Upper lobe of left lung (tissue), 4 donors: ENCODE measurements at regions not wholly inside any gene's neighbourhood (a gene's known extent, or its start where the extent isn't known, plus 50 kb on each side); places are given as distances from the start of the nearest gene placed in this dataset.

Experiments
- EP300 ChIP-seq, 4 donors: sonication (generic); formaldehyde crosslinking; IDR thresholded peaks; one replicate each; pipeline ENCODE4 v1.5.1; 2017; ENCODE audit warnings: antibody characterized with exemption in 4 of 4, control low read depth in 2 of 4
- POLR2A ChIP-seq, 4 donors: fragments of 450-650 bp; IDR thresholded peaks; one replicate each; pipeline ENCODE4 v1.5.1; 2016 to 2017; ENCODE audit warnings: antibody characterized with exemption in 4 of 4, mild to moderate bottlenecking in 2 of 4
- TF ChIP-seq, protein P1 (sequence below), 6 experiments: fragments of 450-650 bp in 4 of 6; fragments of 200-600 bp in 2 of 6; sonication (generic) in 2 of 6; IDR thresholded peaks; one replicate each; pipeline ENCODE4 v1.5.1; 2016 to 2019; ENCODE audit warnings: antibody characterized with exemption in 6 of 6

DNA sequence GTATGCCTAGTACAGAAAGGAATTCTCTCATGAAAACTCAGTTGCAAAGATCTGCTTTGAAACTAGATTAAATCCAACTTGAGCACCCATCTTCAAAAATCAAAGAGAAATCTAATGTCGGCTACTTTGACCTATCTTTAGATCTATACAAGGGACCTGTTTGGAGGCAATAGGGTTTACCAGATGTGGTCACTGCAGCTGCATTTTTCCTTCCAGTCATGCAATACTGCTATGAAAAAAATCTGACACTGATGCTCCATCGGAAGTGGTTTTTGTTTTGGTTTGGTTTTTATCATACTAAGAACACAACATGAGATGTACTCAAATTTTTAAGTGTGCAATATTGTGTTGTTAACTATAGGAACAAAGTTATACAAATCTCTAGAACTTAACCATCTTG lies 169.5 kb downstream of the BCHE start:
- TF ChIP-seq, protein P1, sequence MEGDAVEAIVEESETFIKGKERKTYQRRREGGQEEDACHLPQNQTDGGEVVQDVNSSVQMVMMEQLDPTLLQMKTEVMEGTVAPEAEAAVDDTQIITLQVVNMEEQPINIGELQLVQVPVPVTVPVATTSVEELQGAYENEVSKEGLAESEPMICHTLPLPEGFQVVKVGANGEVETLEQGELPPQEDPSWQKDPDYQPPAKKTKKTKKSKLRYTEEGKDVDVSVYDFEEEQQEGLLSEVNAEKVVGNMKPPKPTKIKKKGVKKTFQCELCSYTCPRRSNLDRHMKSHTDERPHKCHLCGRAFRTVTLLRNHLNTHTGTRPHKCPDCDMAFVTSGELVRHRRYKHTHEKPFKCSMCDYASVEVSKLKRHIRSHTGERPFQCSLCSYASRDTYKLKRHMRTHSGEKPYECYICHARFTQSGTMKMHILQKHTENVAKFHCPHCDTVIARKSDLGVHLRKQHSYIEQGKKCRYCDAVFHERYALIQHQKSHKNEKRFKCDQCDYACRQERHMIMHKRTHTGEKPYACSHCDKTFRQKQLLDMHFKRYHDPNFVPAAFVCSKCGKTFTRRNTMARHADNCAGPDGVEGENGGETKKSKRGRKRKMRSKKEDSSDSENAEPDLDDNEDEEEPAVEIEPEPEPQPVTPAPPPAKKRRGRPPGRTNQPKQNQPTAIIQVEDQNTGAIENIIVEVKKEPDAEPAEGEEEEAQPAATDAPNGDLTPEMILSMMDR (IDR thresholded peaks at IDR 0.05) = no peak
- TF ChIP-seq POLR2A (IDR thresholded peaks at IDR 0.05) (no peak), EP300 (IDR thresholded peaks at IDR 0.05) (no peak)
